A549 (cell line): ENCODE measurements at regions not wholly inside any gene's neighbourhood (a gene's known extent, or its start where the extent isn't known, plus 50 kb on each side); places are given as distances from the start of the nearest gene placed in this dataset.

Experiments
- ATAC-seq, 2 experiments: fragments of 200-7000 bp in 1 of 2; fragments of >200 bp in 1 of 2; cut with Nextera tagmentation in 1 of 2; cut with Tn5 transposase in 1 of 2; 3 replicates each; pipeline versions ENCODE4 v1.8.0 to v1.9.1; 2018 to 2020; ENCODE audit warnings: mild to moderate bottlenecking in 1 of 2, moderate library complexity in 1 of 2
- CTCF ChIA-PET: fragments of 300-600 bp; sonication (Branson Sonifier 250); formaldehyde crosslinking; extraction: SDS; loops from one replicate; lab custom pipeline; 2021; ENCODE audit warnings: antibody characterized with exemption, inconsistent platforms; lab: Yijun Ruan, JAX
- POLR2A ChIA-PET: fragments of 350-600 bp; formaldehyde crosslinking; extraction: SDS; loops from one replicate; lab custom pipeline; 2021; ENCODE audit warnings: antibody characterized with exemption, inconsistent platforms; lab: Yijun Ruan, JAX
- DNase-seq, 2 experiments: peaks; one replicate each; pipeline versions ENCODE4 v3.0.0 to v3.0.0-alpha.2; 2011 to 2016; ENCODE audit warnings: low read depth in 1 of 2, low spot score in 1 of 2
- FAIRE-seq: peaks from 2 replicates; lab custom pipeline; 2011; peaks lifted over from hg19 to GRCh38; lab: Jason Lieb, UNC
- H3K27ac ChIP-seq, 2 experiments: fragments of >200 bp; sonication (Bioruptor Twin); formaldehyde crosslinking; 3 replicates each; pipeline ENCODE4 v1.5.1; 2016 to 2017
- H3K4me1 ChIP-seq: fragments of >200 bp; sonication (Bioruptor Twin); formaldehyde crosslinking; 3 replicates; pipeline ENCODE4 v1.6.1; 2016
- H3K4me2 ChIP-seq: fragments of >200 bp; sonication (Bioruptor Twin); formaldehyde crosslinking; 3 replicates; pipeline ENCODE4 v1.6.1; 2016
- H3K4me3 ChIP-seq: fragments of >200 bp; sonication (Bioruptor Twin); formaldehyde crosslinking; 3 replicates; pipeline ENCODE4 v1.5.1; 2016
- H3K9me3 ChIP-seq: fragments of >200 bp; sonication (Bioruptor Twin); formaldehyde crosslinking; 3 replicates; pipeline ENCODE4 v1.6.1; 2016
- BHLHE40 ChIP-seq: IDR thresholded peaks from 2 replicates; pipeline ENCODE4 v1.6.1; 2012; ENCODE audit warnings: low read depth, low read length, inconsistent platforms
- CBX8 ChIP-seq: fragments of 200-600 bp; sonication (generic); IDR thresholded peaks from 2 replicates; pipeline ENCODE4 v1.6.1; 2016
- CTCF ChIP-seq: fragments of >200 bp; sonication (Bioruptor Twin); formaldehyde crosslinking; IDR thresholded peaks from 3 replicates; pipeline ENCODE4 v1.5.1; 2016
- ELK1 ChIP-seq: fragments of 150-350 bp; IDR thresholded peaks from 2 replicates; pipeline ENCODE4 v1.6.1; 2014; ENCODE audit warnings: low read depth, mild to moderate bottlenecking, low read length
- ESRRA ChIP-seq: fragments of 150-350 bp; IDR thresholded peaks from 2 replicates; pipeline ENCODE4 v1.6.1; 2014; ENCODE audit warnings: mild to moderate bottlenecking, low read length, borderline replicate concordance
- FOSB ChIP-seq: fragments of 250-450 bp; sonication (Bioruptor Pico); IDR thresholded peaks from 2 replicates; pipeline ENCODE4 v1.5.0; 2020; ENCODE audit warnings: mild to moderate bottlenecking, moderate library complexity
- FOXS1 ChIP-seq: fragments of 250-450 bp; sonication (Bioruptor Pico); IDR thresholded peaks from 2 replicates; pipeline ENCODE4 v1.5.0; 2020; ENCODE audit warnings: mild to moderate bottlenecking, moderate library complexity
- HEYL ChIP-seq: fragments of 250-450 bp; sonication (Bioruptor Pico); IDR thresholded peaks from 2 replicates; pipeline ENCODE4 v1.8.0; 2021; ENCODE audit warnings: mild to moderate bottlenecking, moderate library complexity
- HMGXB4 ChIP-seq: fragments of 250-450 bp; sonication (Bioruptor Pico); IDR thresholded peaks from 2 replicates; pipeline ENCODE4 v1.5.0; 2021; ENCODE audit warnings: mild to moderate bottlenecking, moderate library complexity, borderline replicate concordance
- HOXA7 ChIP-seq: fragments of 250-450 bp; sonication (Bioruptor Pico); IDR thresholded peaks from 2 replicates; pipeline ENCODE4 v1.5.0; 2020; ENCODE audit warnings: mild to moderate bottlenecking, moderate library complexity
- HOXB5 ChIP-seq: fragments of 250-450 bp; sonication (Bioruptor Pico); IDR thresholded peaks from 2 replicates; pipeline ENCODE4 v1.5.0; 2020; ENCODE audit warnings: mild to moderate bottlenecking, moderate library complexity
- JUN ChIP-seq, 2 experiments: fragments of >200 bp; sonication (Bioruptor Twin); formaldehyde crosslinking; IDR thresholded peaks; 2 replicates in 1 of 2; 3 replicates in 1 of 2; pipeline ENCODE4 v1.6.1; 2016 to 2017
- MAFK ChIP-seq: fragments of 450-650 bp; IDR thresholded peaks from 2 replicates; pipeline ENCODE4 v1.6.1; 2014; ENCODE audit not compliant: partially characterized antibody
- NFE2L2 ChIP-seq: fragments of 150-350 bp; conservative IDR thresholded peaks from 2 replicates; pipeline ENCODE4 v1.6.1; 2014; ENCODE audit warnings: low read length
- NR3C1 ChIP-seq: fragments of >200 bp; sonication (Bioruptor Twin); formaldehyde crosslinking; IDR thresholded peaks from 3 replicates; pipeline ENCODE4 v1.6.1; 2017
- POLR2AphosphoS2 ChIP-seq: conservative IDR thresholded peaks from 2 replicates; pipeline ENCODE4 v1.6.1; 2012; ENCODE audit warnings: low read length, improper control_type of control experiment, inconsistent platforms
- RCOR1 ChIP-seq: fragments of 150-350 bp; IDR thresholded peaks from 2 replicates; pipeline ENCODE4 v1.6.1; 2014; ENCODE audit warnings: antibody characterized with exemption, low read length, low read depth
- REST ChIP-seq: fragments of 200-600 bp; sonication (generic); IDR thresholded peaks from 2 replicates; pipeline ENCODE4 v1.6.1; 2016; ENCODE audit warnings: antibody characterized with exemption, mild to moderate bottlenecking, moderate library complexity
- TFCP2L1 ChIP-seq: fragments of 250-450 bp; sonication (Bioruptor Pico); IDR thresholded peaks from 2 replicates; pipeline ENCODE4 v1.5.0; 2021; ENCODE audit warnings: mild to moderate bottlenecking
- ZC3H11A ChIP-seq: fragments of 450-650 bp; IDR thresholded peaks from 2 replicates; pipeline ENCODE4 v1.6.1; 2014; ENCODE audit warnings: antibody characterized with exemption, mild to moderate bottlenecking
- WGBS: methylation state at CpG from one replicate; pipeline ENCODE4 v1.1.6; 2017; ENCODE audit errors: missing lambda C conversion rate; 5-methylcytosine and 5-hydroxymethylcytosine counted together

GRCh38 chr4:174091130-174091529 lies 192.3 kb downstream of the FBXO8 start:
- FAIRE-seq (no peak), ATAC-seq (no peak), DNase-seq (no peak)
- CTCF ChIA-PET = no interaction called here
- no peak overlapping the region for H3K27ac ChIP-seq
- WGBS = 46% methylated on average over 2 of the region's 2 CpGs
- no peak overlapping the region for H3K4me2 ChIP-seq
- H3K4me1 ChIP-seq = no peaks in the 10 kb centered on the region
- TF ChIP-seq MAFK (peak; percentile 54), ESRRA (no peak)
- no peaks in the 10 kb centered on the region for H3K9me3 ChIP-seq
- POLR2A ChIA-PET = no interaction called here
- no peak overlapping the region for H3K4me3 ChIP-seq

- no peak overlapping the region for H3K4me2 ChIP-seq
- no peak for TF ChIP-seq FOSB (CRISPR knock-in tag)
- FAIRE-seq (no peak), DNase-seq (no peak), ATAC-seq (no peak)
- H3K4me1 ChIP-seq = no peaks in the 10 kb centered on the region
- H3K9me3 ChIP-seq = no peaks in the 10 kb centered on the region
- WGBS = 48% methylated on average over 4 of the region's 4 CpGs
- no peak overlapping the region for H3K27ac ChIP-seq
- ChIA-PET CTCF (no interaction called here), POLR2A (no interaction called here)
- no peak overlapping the region for H3K4me3 ChIP-seq
Observed at GRCh38 chr4:174089711-174090110, 193.8 kb downstream of the FBXO8 start.

GRCh38 chr4:174088795-174089194 lies 194.7 kb downstream of the FBXO8 start:
- H3K4me2 ChIP-seq = no peak overlapping the region
- POLR2A ChIA-PET = no interaction called here
- ATAC-seq (no peak), DNase-seq (no peak)
- CTCF ChIA-PET = no interaction called here
- TF ChIP-seq JUN (IDR thresholded peaks at IDR 0.05) (no peak), CTCF (no peak), NFE2L2 (no peak), HOXA7 (CRISPR knock-in tag) (no peak), TFCP2L1 (no peak), FOXS1 (CRISPR knock-in tag) (no peak), BHLHE40 (no peak), HOXB5 (CRISPR knock-in tag) (no peak), POLR2AphosphoS2 (no peak), CBX8 (no peak), ELK1 (no peak), HMGXB4 (CRISPR knock-in tag) (no peak), NR3C1 (no peak), ZC3H11A (no peak), RCOR1 (no peak), REST (no peak), HEYL (CRISPR knock-in tag) (no peak)
- TF ChIP-seq, all 56 proteins: peak for 0
- 87% methylated on average over 3 of the region's 3 CpGs for WGBS
- Histone ChIP-seq H3K27ac (no peak overlapping the region), H3K4me3 (no peak overlapping the region), H3K4me1 (no peaks in the 10 kb centered on the region), H3K9me3 (no peaks in the 10 kb centered on the region)
- FAIRE-seq = no peak
